GM23338 (cell line): ENCODE measurements at regions not wholly inside any gene's neighbourhood (a gene's known extent, or its start where the extent isn't known, plus 50 kb on each side); places are given as distances from the start of the nearest gene placed in this dataset.

ENCODE experiments used
- CREB1 ChIP-seq: fragments of 250-450 bp; sonication (Bioruptor Pico); IDR thresholded peaks from 2 replicates; pipeline ENCODE4 v1.5.0; 2020; ENCODE audit warnings: low read depth, mild to moderate bottlenecking, moderate library complexity
- EZH2phosphoT487 ChIP-seq: fragments of 200-600 bp; sonication (generic); IDR thresholded peaks from one replicate; pipeline ENCODE4 v1.8.1; 2018; ENCODE audit warnings: antibody characterized with exemption; ENCODE audit not compliant: unreplicated experiment
- JUNB ChIP-seq: IDR thresholded peaks from one replicate; pipeline ENCODE4 v1.6.1; 2016; ENCODE audit warnings: antibody characterized with exemption; ENCODE audit not compliant: unreplicated experiment
- NANOG ChIP-seq: IDR thresholded peaks from 2 replicates; pipeline ENCODE4 v1.6.1; 2016; ENCODE audit warnings: antibody characterized with exemption, borderline replicate concordance
- STAT1 ChIP-seq: IDR thresholded peaks from one replicate; pipeline ENCODE4 v1.6.1; 2016; ENCODE audit warnings: antibody characterized with exemption; ENCODE audit not compliant: unreplicated experiment
- ZNF114 ChIP-seq: fragments of 250-450 bp; sonication (Bioruptor Pico); IDR thresholded peaks from 2 replicates; pipeline ENCODE4 v1.5.0; 2020; ENCODE audit warnings: mild to moderate bottlenecking, moderate library complexity
- TF ChIP-seq, protein P1 (sequence below): fragments of 250-450 bp; sonication (Bioruptor Pico); IDR thresholded peaks from 2 replicates; pipeline ENCODE4 v1.5.0; 2020; ENCODE audit warnings: mild to moderate bottlenecking, moderate library complexity
- TF ChIP-seq, protein P2 (sequence below): IDR thresholded peaks from one replicate; pipeline ENCODE4 v1.6.1; 2018; ENCODE audit warnings: antibody characterized with exemption; ENCODE audit not compliant: unreplicated experiment
- TF ChIP-seq, protein P3 (sequence below): IDR thresholded peaks from 2 replicates; pipeline ENCODE4 v1.6.1; 2016; ENCODE audit warnings: antibody characterized with exemption

DNA sequence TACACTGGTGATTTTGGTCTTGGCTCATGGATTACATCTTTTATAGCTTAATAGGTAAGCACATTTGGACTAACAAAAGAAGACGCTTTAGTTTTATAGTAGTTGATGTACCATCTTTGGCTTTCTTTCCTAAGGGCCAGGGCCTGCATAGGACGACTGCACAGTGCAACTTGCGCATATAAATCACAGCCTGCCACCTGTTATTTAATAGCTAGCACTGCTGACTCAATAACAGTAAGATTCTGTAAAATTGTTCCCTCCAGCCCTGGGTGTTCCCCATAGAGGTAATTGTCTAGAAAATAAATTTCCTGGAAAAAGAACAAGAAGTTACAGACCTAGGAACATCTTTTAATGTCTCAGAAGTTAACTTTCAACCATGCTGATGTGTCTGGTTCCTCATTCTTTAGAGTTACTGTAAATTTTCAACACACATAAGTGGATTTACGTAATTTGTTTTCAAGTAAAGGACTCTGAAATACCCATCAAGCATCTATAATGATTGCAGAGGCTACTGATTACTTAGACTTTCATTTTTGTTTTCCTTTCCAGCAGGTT lies 594.2 kb upstream of the NXPH2 start (continued):
- TF ChIP-seq, protein P1, sequence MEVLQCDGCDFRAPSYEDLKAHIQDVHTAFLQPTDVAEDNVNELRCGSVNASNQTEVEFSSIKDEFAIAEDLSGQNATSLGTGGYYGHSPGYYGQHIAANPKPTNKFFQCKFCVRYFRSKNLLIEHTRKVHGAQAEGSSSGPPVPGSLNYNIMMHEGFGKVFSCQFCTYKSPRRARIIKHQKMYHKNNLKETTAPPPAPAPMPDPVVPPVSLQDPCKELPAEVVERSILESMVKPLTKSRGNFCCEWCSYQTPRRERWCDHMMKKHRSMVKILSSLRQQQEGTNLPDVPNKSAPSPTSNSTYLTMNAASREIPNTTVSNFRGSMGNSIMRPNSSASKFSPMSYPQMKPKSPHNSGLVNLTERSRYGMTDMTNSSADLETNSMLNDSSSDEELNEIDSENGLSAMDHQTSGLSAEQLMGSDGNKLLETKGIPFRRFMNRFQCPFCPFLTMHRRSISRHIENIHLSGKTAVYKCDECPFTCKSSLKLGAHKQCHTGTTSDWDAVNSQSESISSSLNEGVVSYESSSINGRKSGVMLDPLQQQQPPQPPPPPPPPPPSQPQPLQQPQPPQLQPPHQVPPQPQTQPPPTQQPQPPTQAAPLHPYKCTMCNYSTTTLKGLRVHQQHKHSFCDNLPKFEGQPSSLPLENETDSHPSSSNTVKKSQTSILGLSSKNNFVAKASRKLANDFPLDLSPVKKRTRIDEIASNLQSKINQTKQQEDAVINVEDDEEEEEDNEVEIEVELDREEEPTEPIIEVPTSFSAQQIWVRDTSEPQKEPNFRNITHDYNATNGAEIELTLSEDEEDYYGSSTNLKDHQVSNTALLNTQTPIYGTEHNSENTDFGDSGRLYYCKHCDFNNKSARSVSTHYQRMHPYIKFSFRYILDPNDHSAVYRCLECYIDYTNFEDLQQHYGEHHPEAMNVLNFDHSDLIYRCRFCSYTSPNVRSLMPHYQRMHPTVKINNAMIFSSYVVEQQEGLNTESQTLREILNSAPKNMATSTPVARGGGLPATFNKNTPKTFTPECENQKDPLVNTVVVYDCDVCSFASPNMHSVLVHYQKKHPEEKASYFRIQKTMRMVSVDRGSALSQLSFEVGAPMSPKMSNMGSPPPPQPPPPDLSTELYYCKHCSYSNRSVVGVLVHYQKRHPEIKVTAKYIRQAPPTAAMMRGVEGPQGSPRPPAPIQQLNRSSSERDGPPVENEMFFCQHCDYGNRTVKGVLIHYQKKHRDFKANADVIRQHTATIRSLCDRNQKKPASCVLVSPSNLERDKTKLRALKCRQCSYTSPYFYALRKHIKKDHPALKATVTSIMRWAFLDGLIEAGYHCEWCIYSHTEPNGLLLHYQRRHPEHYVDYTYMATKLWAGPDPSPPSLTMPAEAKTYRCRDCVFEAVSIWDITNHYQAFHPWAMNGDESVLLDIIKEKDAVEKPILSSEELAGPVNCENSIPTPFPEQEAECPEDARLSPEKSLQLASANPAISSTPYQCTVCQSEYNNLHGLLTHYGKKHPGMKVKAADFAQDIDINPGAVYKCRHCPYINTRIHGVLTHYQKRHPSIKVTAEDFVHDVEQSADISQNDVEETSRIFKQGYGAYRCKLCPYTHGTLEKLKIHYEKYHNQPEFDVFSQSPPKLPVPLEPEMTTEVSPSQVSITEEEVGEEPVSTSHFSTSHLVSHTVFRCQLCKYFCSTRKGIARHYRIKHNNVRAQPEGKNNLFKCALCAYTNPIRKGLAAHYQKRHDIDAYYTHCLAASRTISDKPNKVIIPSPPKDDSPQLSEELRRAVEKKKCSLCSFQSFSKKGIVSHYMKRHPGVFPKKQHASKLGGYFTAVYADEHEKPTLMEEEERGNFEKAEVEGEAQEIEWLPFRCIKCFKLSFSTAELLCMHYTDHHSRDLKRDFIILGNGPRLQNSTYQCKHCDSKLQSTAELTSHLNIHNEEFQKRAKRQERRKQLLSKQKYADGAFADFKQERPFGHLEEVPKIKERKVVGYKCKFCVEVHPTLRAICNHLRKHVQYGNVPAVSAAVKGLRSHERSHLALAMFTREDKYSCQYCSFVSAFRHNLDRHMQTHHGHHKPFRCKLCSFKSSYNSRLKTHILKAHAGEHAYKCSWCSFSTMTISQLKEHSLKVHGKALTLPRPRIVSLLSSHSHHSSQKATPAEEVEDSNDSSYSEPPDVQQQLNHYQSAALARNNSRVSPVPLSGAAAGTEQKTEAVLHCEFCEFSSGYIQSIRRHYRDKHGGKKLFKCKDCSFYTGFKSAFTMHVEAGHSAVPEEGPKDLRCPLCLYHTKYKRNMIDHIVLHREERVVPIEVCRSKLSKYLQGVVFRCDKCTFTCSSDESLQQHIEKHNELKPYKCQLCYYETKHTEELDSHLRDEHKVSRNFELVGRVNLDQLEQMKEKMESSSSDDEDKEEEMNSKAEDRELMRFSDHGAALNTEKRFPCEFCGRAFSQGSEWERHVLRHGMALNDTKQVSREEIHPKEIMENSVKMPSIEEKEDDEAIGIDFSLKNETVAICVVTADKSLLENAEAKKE = no peak
- TF ChIP-seq CREB1 (CRISPR knock-in tag) = no peak
- TF ChIP-seq, protein P2, sequence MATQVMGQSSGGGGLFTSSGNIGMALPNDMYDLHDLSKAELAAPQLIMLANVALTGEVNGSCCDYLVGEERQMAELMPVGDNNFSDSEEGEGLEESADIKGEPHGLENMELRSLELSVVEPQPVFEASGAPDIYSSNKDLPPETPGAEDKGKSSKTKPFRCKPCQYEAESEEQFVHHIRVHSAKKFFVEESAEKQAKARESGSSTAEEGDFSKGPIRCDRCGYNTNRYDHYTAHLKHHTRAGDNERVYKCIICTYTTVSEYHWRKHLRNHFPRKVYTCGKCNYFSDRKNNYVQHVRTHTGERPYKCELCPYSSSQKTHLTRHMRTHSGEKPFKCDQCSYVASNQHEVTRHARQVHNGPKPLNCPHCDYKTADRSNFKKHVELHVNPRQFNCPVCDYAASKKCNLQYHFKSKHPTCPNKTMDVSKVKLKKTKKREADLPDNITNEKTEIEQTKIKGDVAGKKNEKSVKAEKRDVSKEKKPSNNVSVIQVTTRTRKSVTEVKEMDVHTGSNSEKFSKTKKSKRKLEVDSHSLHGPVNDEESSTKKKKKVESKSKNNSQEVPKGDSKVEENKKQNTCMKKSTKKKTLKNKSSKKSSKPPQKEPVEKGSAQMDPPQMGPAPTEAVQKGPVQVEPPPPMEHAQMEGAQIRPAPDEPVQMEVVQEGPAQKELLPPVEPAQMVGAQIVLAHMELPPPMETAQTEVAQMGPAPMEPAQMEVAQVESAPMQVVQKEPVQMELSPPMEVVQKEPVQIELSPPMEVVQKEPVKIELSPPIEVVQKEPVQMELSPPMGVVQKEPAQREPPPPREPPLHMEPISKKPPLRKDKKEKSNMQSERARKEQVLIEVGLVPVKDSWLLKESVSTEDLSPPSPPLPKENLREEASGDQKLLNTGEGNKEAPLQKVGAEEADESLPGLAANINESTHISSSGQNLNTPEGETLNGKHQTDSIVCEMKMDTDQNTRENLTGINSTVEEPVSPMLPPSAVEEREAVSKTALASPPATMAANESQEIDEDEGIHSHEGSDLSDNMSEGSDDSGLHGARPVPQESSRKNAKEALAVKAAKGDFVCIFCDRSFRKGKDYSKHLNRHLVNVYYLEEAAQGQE = no peak
- no peak for TF ChIP-seq NANOG
- TF ChIP-seq STAT1 = no peak
- TF ChIP-seq ZNF114 = no peak
- no peak for TF ChIP-seq EZH2phosphoT487
- no peak for TF ChIP-seq JUNB
- TF ChIP-seq, protein P3, sequence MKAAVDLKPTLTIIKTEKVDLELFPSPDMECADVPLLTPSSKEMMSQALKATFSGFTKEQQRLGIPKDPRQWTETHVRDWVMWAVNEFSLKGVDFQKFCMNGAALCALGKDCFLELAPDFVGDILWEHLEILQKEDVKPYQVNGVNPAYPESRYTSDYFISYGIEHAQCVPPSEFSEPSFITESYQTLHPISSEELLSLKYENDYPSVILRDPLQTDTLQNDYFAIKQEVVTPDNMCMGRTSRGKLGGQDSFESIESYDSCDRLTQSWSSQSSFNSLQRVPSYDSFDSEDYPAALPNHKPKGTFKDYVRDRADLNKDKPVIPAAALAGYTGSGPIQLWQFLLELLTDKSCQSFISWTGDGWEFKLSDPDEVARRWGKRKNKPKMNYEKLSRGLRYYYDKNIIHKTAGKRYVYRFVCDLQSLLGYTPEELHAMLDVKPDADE = no peak
